Natural killer cell (primary cell): ENCODE measurements at regions not wholly inside any gene's neighbourhood (a gene's known extent, or its start where the extent isn't known, plus 50 kb on each side); places are given as distances from the start of the nearest gene placed in this dataset.

Source experiments
- ATAC-seq, 3 donors: fragments of 150-1000 bp in 2 of 3; fragments of 200-7000 bp in 1 of 3; cut with Tn5 transposase; 1 replicate in 1 of 3; 2 replicates in 2 of 3; pipeline ENCODE4 v1.10.0; 2021; ENCODE audit warnings: mild to moderate bottlenecking in 2 of 3, moderate library complexity in 2 of 3
- DNase-seq, 2 donors: peaks; one replicate each; pipeline versions ENCODE4 v3.0.0 to v3.0.0-alpha.2; 2013 to 2021; ENCODE audit warnings: mixed read lengths in 1 of 2
- H3K27ac ChIP-seq: one replicate; pipeline ENCODE4 v1.5.1; 2013; ENCODE audit warnings: mild to moderate bottlenecking, low read length
- H3K27me3 ChIP-seq: one replicate; pipeline ENCODE4 v1.6.1; 2013; ENCODE audit warnings: low read length; ENCODE audit not compliant: control insufficient read depth, insufficient read depth
- H3K36me3 ChIP-seq: one replicate; pipeline ENCODE4 v1.6.1; 2013; ENCODE audit warnings: low read length; ENCODE audit not compliant: control insufficient read depth, insufficient read depth
- H3K4me1 ChIP-seq: one replicate; pipeline ENCODE4 v1.6.1; 2013; ENCODE audit warnings: low read length; ENCODE audit not compliant: control insufficient read depth, insufficient read depth
- H3K4me3 ChIP-seq: one replicate; pipeline ENCODE4 v1.5.1; 2013; ENCODE audit warnings: low read length
- H3K9me3 ChIP-seq: one replicate; pipeline ENCODE4 v1.6.1; 2013; ENCODE audit warnings: low read length; ENCODE audit not compliant: control insufficient read depth, insufficient read depth
- H3K27ac Mint-ChIP-seq, 2 donors: one replicate each; pipeline ENCODE4 v1.8.0; 2022; ENCODE audit warnings: mild to moderate bottlenecking in 2 of 2, mixed read lengths in 2 of 2, moderate library complexity in 1 of 2
- H3K27me3 Mint-ChIP-seq, 2 donors: one replicate each; pipeline ENCODE4 v1.8.0; 2022; ENCODE audit warnings: low read depth in 2 of 2, mixed read lengths in 2 of 2
- H3K36me3 Mint-ChIP-seq: one replicate; pipeline ENCODE4 v1.8.0; 2022; ENCODE audit warnings: mixed read lengths
- H3K4me1 Mint-ChIP-seq, 2 donors: one replicate each; pipeline ENCODE4 v1.8.0; 2022; ENCODE audit warnings: mixed read lengths in 2 of 2
- H3K4me3 Mint-ChIP-seq: one replicate; pipeline ENCODE4 v1.8.0; 2022; ENCODE audit warnings: mild to moderate bottlenecking, moderate library complexity, mixed read lengths
- H3K9me3 Mint-ChIP-seq, 2 donors: one replicate each; pipeline ENCODE4 v1.8.0; 2022; ENCODE audit warnings: mixed read lengths in 2 of 2
- CTCF ChIP-seq: fragments of 200-600 bp; IDR thresholded peaks from one replicate; pipeline ENCODE4 v1.8.0; 2022; ENCODE audit warnings: antibody characterized with exemption
- WGBS: methylation state at CpG from one replicate; pipeline ENCODE4 v1.1.7; 2013; ENCODE audit warnings: missing lambda C conversion rate; ENCODE audit not compliant: insufficient coverage; 5-methylcytosine and 5-hydroxymethylcytosine counted together
- intact Hi-C: fragments of 100-400 bp; cut with micrococcal nuclease; formaldehyde crosslinking; loops from one replicate; pipeline ENCODE4 v1.14.2; 2022

DNA sequence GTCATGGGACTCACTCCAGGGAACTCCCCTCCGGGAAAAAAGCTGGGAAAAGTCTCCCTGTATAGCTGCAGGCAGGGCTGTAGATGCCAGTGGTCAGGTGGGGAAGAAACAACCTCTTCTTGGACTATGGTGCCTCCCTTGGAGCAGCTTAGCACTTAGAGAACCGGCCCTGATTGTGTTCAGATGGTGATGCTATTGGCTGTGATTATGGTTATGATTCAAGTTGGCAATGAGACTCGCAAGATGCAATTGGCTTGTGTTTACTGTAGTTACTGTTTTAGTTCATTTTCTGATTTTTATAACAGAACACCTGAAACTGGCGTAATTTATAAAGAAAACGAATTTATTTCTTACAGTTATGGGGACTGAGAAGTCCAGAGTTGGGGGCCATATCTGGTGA lies 80.9 kb upstream of the ADRA1D start:
- no peaks in the 10 kb centered on the region for H3K9me3 Mint-ChIP-seq
- ATAC-seq (no peak), DNase-seq (no peak)
- no peak for TF ChIP-seq CTCF
- H3K4me1 ChIP-seq, result no peaks in the 10 kb centered on the region
- no peak overlapping the region for H3K27ac Mint-ChIP-seq
- no peak overlapping the region for H3K27ac ChIP-seq
- H3K36me3 ChIP-seq, result no peaks in the 10 kb centered on the region
- WGBS, result 82% methylated on average over 5 of the region's 5 CpGs
- no peaks in the 10 kb centered on the region for H3K27me3 ChIP-seq
- H3K9me3 ChIP-seq, result no peaks in the 10 kb centered on the region
- H3K27me3 Mint-ChIP-seq, result peaks cover 6 to 9% of the 10 kb centered on the region in 2 donors
- H3K4me3 Mint-ChIP-seq, result no peak overlapping the region
- H3K4me3 ChIP-seq, result no peak overlapping the region
- H3K36me3 Mint-ChIP-seq, result no peaks in the 10 kb centered on the region
- intact Hi-C loops, result no loop called here
- H3K4me1 Mint-ChIP-seq, result no peaks in the 10 kb centered on the region

DNA sequence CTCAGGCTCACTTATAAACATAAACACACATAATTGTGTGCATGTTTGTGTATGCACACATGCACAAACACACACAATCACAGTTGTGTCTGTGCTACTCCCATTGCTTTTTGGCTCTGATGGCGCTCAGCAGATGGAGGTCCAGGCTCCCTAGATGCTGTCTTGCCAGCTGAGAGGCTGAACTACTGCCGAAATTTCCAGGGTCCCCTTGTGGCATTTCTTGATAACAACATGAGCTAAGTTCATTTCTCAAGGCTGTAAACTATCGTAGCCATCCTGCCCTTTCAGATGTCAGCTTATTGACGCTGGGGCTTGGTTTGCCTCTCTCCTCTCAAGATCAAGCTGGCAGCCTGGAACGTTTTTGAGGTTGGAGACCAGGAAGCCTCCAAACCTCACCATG lies 80.1 kb upstream of the ADRA1D start:
- no peaks in the 10 kb centered on the region for H3K9me3 Mint-ChIP-seq
- Histone ChIP-seq H3K27me3 (no peaks in the 10 kb centered on the region), H3K4me3 (no peak overlapping the region), H3K36me3 (no peaks in the 10 kb centered on the region), H3K4me1 (no peaks in the 10 kb centered on the region), H3K27ac (no peak overlapping the region), H3K9me3 (no peaks in the 10 kb centered on the region)
- H3K36me3 Mint-ChIP-seq, result no peaks in the 10 kb centered on the region
- no peak overlapping the region for H3K4me3 Mint-ChIP-seq
- H3K4me1 Mint-ChIP-seq, result no peaks in the 10 kb centered on the region
- no peak overlapping the region for H3K27ac Mint-ChIP-seq
- 78% methylated on average over 5 of the region's 5 CpGs for WGBS
- DNase-seq (no peak), ATAC-seq (no peak)
- intact Hi-C loops, result no loop called here
- peaks cover 6 to 9% of the 10 kb centered on the region in 2 donors for H3K27me3 Mint-ChIP-seq
- no peak for TF ChIP-seq CTCF

- Histone ChIP-seq H3K4me3 (no peak overlapping the region), H3K27ac (no peak overlapping the region), H3K36me3 (no peaks in the 10 kb centered on the region), H3K9me3 (no peaks in the 10 kb centered on the region), H3K4me1 (no peaks in the 10 kb centered on the region), H3K27me3 (no peaks in the 10 kb centered on the region)
- H3K27ac Mint-ChIP-seq, result no peak overlapping the region
- no peaks in the 10 kb centered on the region for H3K4me1 Mint-ChIP-seq
- no peak overlapping the region for H3K4me3 Mint-ChIP-seq
- no peak for TF ChIP-seq CTCF
- no peak for ATAC-seq
- no peaks in the 10 kb centered on the region for H3K36me3 Mint-ChIP-seq
- DNase-seq, result no peak
- WGBS, result 88% methylated on average over 6 of the region's 6 CpGs
- intact Hi-C loops, result no loop called here
- peaks cover 3 to 6% of the 10 kb centered on the region in 2 donors for H3K27me3 Mint-ChIP-seq
- no peaks in the 10 kb centered on the region for H3K9me3 Mint-ChIP-seq
Measured at GRCh38 chr20:4328541-4328940, 79.5 kb upstream of the ADRA1D start.

- H3K27me3 ChIP-seq, result no peaks in the 10 kb centered on the region
- Mint-ChIP-seq H3K36me3 (no peaks in the 10 kb centered on the region), H3K9me3 (no peaks in the 10 kb centered on the region), H3K4me3 (no peak overlapping the region), H3K27ac (no peak overlapping the region), H3K27me3 (peaks cover 0 to 8% of the 10 kb centered on the region in 2 donors), H3K4me1 (no peaks in the 10 kb centered on the region)
- WGBS, result 86% methylated on average over 4 of the region's 4 CpGs
- no peak overlapping the region for H3K4me3 ChIP-seq
- ATAC-seq (no peak), DNase-seq (no peak)
- H3K9me3 ChIP-seq, result no peaks in the 10 kb centered on the region
- no peaks in the 10 kb centered on the region for H3K4me1 ChIP-seq
- no peaks in the 10 kb centered on the region for H3K36me3 ChIP-seq
- H3K27ac ChIP-seq, result no peak overlapping the region
- no peak for TF ChIP-seq CTCF
- intact Hi-C loops, result no loop called here
Measured at GRCh38 chr20:4327956-4328355, 78.9 kb upstream of the ADRA1D start.
